GM12878 (cell line): ENCODE measurements at regions not wholly inside any gene's neighbourhood (a gene's known extent, or its start where the extent isn't known, plus 50 kb on each side); places are given as distances from the start of the nearest gene placed in this dataset.

Source experiments
- ATAC-seq: fragments of 200-7000 bp; cut with Tn5 transposase; 3 replicates; pipeline ENCODE4 v1.9.1; 2020; ENCODE audit warnings: mild to moderate bottlenecking, moderate library complexity
- BruUV-seq: library from RNA; stranded (reverse); fragments of 400-500 nt; replicated peaks from 2 replicates; lab custom pipeline; 2021; lab: Mats Ljungman, UMichigan
- CTCF ChIA-PET: fragments of 300-600 bp; sonication (Branson Sonifier 250); formaldehyde crosslinking; extraction: SDS; loops from one replicate; lab custom pipeline; 2021; ENCODE audit warnings: inconsistent platforms; lab: Yijun Ruan, JAX
- POLR2A ChIA-PET: fragments of 350-600 bp; formaldehyde crosslinking; extraction: SDS; loops from one replicate; lab custom pipeline; 2021; ENCODE audit warnings: inconsistent platforms; lab: Charles Lee
- RAD21 ChIA-PET: fragments of 300-600 bp; sonication (Branson Sonifier 250); formaldehyde crosslinking; loops from one replicate; lab custom pipeline; 2023; ENCODE audit warnings: antibody characterized with exemption; ENCODE audit not compliant: unreplicated experiment; lab: Charles Lee
- SMC1A ChIA-PET: fragments of 300-600 bp; sonication (Branson Sonifier 250); formaldehyde crosslinking; loops from one replicate; lab custom pipeline; 2023; ENCODE audit not compliant: unreplicated experiment, uncharacterized antibody; lab: Charles Lee
- DNase-seq: peaks from one replicate; pipeline ENCODE4 v3.0.0-alpha.2; 2011; ENCODE audit warnings: low read depth, low spot score
- FAIRE-seq: peaks from 3 replicates; lab custom pipeline; 2011; peaks lifted over from hg19 to GRCh38; lab: Jason Lieb, UNC
- H2AFZ ChIP-seq: 2 replicates; pipeline ENCODE4 v1.6.0; 2011; ENCODE audit warnings: low read depth, low read length, control low read depth; ENCODE audit not compliant: control insufficient read depth
- H3K27ac ChIP-seq: 2 replicates; pipeline ENCODE4 v1.5.1; 2011; ENCODE audit warnings: control low read depth; ENCODE audit not compliant: control insufficient read depth, insufficient read depth
- H3K27me3 ChIP-seq, 2 experiments: replicated peaks in 1 of 2; 2 replicates each; pipeline versions ENCODE4 v1.6.0 to v1.6.1; 2011; ENCODE audit warnings: low read length in 1 of 2; ENCODE audit not compliant: control insufficient read depth in 2 of 2, insufficient read depth in 2 of 2
- H3K36me3 ChIP-seq, 2 experiments: 2 replicates each; pipeline ENCODE4 v1.5.1; 2011; ENCODE audit warnings: low read length in 1 of 2; ENCODE audit not compliant: control insufficient read depth in 2 of 2, insufficient read depth in 2 of 2
- H3K4me1 ChIP-seq: 2 replicates; pipeline ENCODE4 v1.6.1; 2011; ENCODE audit warnings: mild to moderate bottlenecking, low read length, moderate library complexity, mixed read lengths; ENCODE audit not compliant: control insufficient read depth, insufficient read depth
- H3K4me2 ChIP-seq: 2 replicates; pipeline ENCODE4 v1.6.0; 2011; ENCODE audit warnings: control low read depth; ENCODE audit not compliant: control insufficient read depth, insufficient read depth
- H3K4me3 ChIP-seq: fragments of 200-600 bp; sonication (generic); 2 replicates; pipeline ENCODE4 v1.5.1; 2016
- H3K79me2 ChIP-seq: 2 replicates; pipeline ENCODE4 v1.6.0; 2011; ENCODE audit warnings: low read length; ENCODE audit not compliant: control insufficient read depth, insufficient read depth
- H3K9ac ChIP-seq: 2 replicates; pipeline ENCODE4 v1.8.0; 2011; ENCODE audit warnings: low read length, control low read depth, mixed read lengths; ENCODE audit not compliant: control insufficient read depth, insufficient read depth
- H3K9me3 ChIP-seq: replicated peaks from 3 replicates; pipeline ENCODE4 v1.5.1; 2011; ENCODE audit warnings: mild to moderate bottlenecking, low read length; ENCODE audit not compliant: control insufficient read depth, insufficient read depth
- H4K20me1 ChIP-seq: 2 replicates; pipeline ENCODE4 v1.6.0; 2011; ENCODE audit not compliant: control insufficient read depth, insufficient read depth
- FOXM1 ChIP-seq: IDR thresholded peaks from 2 replicates; pipeline ENCODE4 v1.6.1; 2012; ENCODE audit warnings: low read depth, mild to moderate bottlenecking, inconsistent platforms, low read length, moderate library complexity
- GABPA ChIP-seq: IDR thresholded peaks from 2 replicates; pipeline ENCODE4 v1.6.1; 2014; ENCODE audit warnings: antibody characterized with exemption, low read depth, mild to moderate bottlenecking, inconsistent platforms
- IKZF2 ChIP-seq, 2 experiments: fragments of 450-650 bp; IDR thresholded peaks; 2 replicates each; pipeline ENCODE4 v1.6.1; 2017; ENCODE audit warnings: mild to moderate bottlenecking in 2 of 2, moderate library complexity in 2 of 2
- KDM1A ChIP-seq: fragments of 200-600 bp; sonication (generic); IDR thresholded peaks from 2 replicates; pipeline ENCODE4 v1.6.1; 2016; ENCODE audit warnings: borderline replicate concordance
- NKRF ChIP-seq: fragments of 450-650 bp; conservative IDR thresholded peaks from 2 replicates; pipeline ENCODE4 v1.6.1; 2017; ENCODE audit warnings: mild to moderate bottlenecking, moderate library complexity
- NR2C1 ChIP-seq: fragments of 450-650 bp; IDR thresholded peaks from 2 replicates; pipeline ENCODE4 v1.6.1; 2017; ENCODE audit warnings: antibody characterized with exemption, mild to moderate bottlenecking, moderate library complexity
- PBX3 ChIP-seq: IDR thresholded peaks from 2 replicates; pipeline ENCODE4 v1.6.1; 2011; ENCODE audit warnings: mild to moderate bottlenecking, low read depth, low read length, moderate library complexity; ENCODE audit not compliant: insufficient replicate concordance
- SUPT20H ChIP-seq: IDR thresholded peaks from 2 replicates; pipeline ENCODE4 v1.6.1; 2011; ENCODE audit warnings: low read depth, mild to moderate bottlenecking, low read length, moderate library complexity, borderline replicate concordance; ENCODE audit not compliant: control insufficient read depth
- ZBTB40 ChIP-seq: fragments of 450-650 bp; IDR thresholded peaks from 2 replicates; pipeline ENCODE4 v1.6.1; 2016; ENCODE audit warnings: mild to moderate bottlenecking, moderate library complexity, borderline replicate concordance
- WGBS: methylation state at CpG from one replicate; pipeline ENCODE4 v1.1.6; 2016; ENCODE audit warnings: low lambda C conversion rate; ENCODE audit not compliant: insufficient replicate concordance, insufficient coverage; ENCODE audit errors: missing lambda C conversion rate; 5-methylcytosine and 5-hydroxymethylcytosine counted together
- in situ Hi-C: fragments of 300-500 bp; cut with MboI; formaldehyde crosslinking; loops from 9 replicates; pipeline ENCODE4 v1.14.3; 2018; ENCODE audit warnings: mixed read lengths
- intact Hi-C: fragments of 100-400 bp; cut with micrococcal nuclease; formaldehyde crosslinking; loops from one replicate; pipeline ENCODE4 v1.14.2; 2022; ENCODE audit not compliant: unreplicated experiment

- WGBS: 33% methylated on average over 1 of the region's 1 CpG
- H3K27me3 ChIP-seq: no peaks in the 10 kb centered on the region
- H3K4me2 ChIP-seq: no peak overlapping the region
- no peak overlapping the region for H3K9ac ChIP-seq
- no peaks in the 10 kb centered on the region for H4K20me1 ChIP-seq
- no peak overlapping the region for H2AFZ ChIP-seq
- no TSS peak for BruUV-seq
- in situ Hi-C loops (no loop called here), intact Hi-C loops (no loop called here)
- ChIA-PET POLR2A (no interaction called here), CTCF (interaction anchor here (0.7 to 2.9 kb wide), 3 partner anchors 9 to 260 kb away, joined by 3 to 6 read pairs (median 3); no protein-coding TSS in a partner anchor), RAD21 (interaction anchor here (0.9 to 1.0 kb wide), 2 partner anchors 13 to 28 kb away, joined by 3 read pairs; no protein-coding TSS in a partner anchor), SMC1A (interaction anchor here (1.2 to 2.6 kb wide), 4 partner anchors 10 to 265 kb away, joined by 3 to 9 read pairs (median 4); no protein-coding TSS in a partner anchor)
- H3K9me3 ChIP-seq: no peaks in the 10 kb centered on the region
- DNase-seq (no peak), ATAC-seq (no peak), FAIRE-seq (no peak)
- H3K4me3 ChIP-seq: no peak overlapping the region
- H3K36me3 ChIP-seq: no peaks in the 10 kb centered on the region
- TF ChIP-seq PBX3 (no peak), NR2C1 (no peak), FOXM1 (no peak), SUPT20H (no peak), IKZF2 (IDR thresholded peaks at IDR 0.05) (no peak), ZBTB40 (no peak), GABPA (no peak), NKRF (no peak), KDM1A (no peak)
- H3K79me2 ChIP-seq: no peaks in the 10 kb centered on the region
- H3K27ac ChIP-seq: no peak overlapping the region
- no peaks in the 10 kb centered on the region for H3K4me1 ChIP-seq
Observed at GRCh38 chr4:138420471-138420870, 178.3 kb upstream of the SLC7A11 start.
